Gastroesophageal sphincter (tissue), 4 donors: ENCODE measurements at regions not wholly inside any gene's neighbourhood (a gene's known extent, or its start where the extent isn't known, plus 50 kb on each side); places are given as distances from the start of the nearest gene placed in this dataset.
"Not testable (repeated sequence)": the region's sequence is repeated elsewhere in the genome, so short reads cannot be mapped to it uniquely, and the experiment has no call there.

Experiments
- ATAC-seq: fragments of 150-250 bp; one replicate; pipeline ENCODE4 v1.9.1; 2016; ENCODE audit warnings: mild to moderate bottlenecking, moderate library complexity
- H3K27ac ChIP-seq, 4 donors: fragments of 200-600 bp; sonication (generic) in 3 of 4; 1 replicate in 3 of 4; 2 replicates in 1 of 4; pipeline ENCODE4 v1.5.1; 2016 to 2019
- H3K27me3 ChIP-seq: fragments of 200-600 bp; sonication (generic); one replicate; pipeline ENCODE4 v1.5.1; 2019
- H3K36me3 ChIP-seq, 2 donors: fragments of 200-600 bp; sonication (generic); one replicate each; pipeline ENCODE4 v1.5.1; 2019; ENCODE audit warnings: control low read depth in 1 of 2
- H3K4me1 ChIP-seq, 3 donors: fragments of 200-600 bp; sonication (generic); 1 replicate in 2 of 3; 2 replicates in 1 of 3; pipeline ENCODE4 v1.5.1; 2016 to 2019; ENCODE audit warnings: control low read depth in 2 of 3
- H3K4me3 ChIP-seq, 2 donors: fragments of 200-600 bp; sonication (generic); one replicate each; pipeline ENCODE4 v1.5.1; 2019; ENCODE audit warnings: mild to moderate bottlenecking in 1 of 2, moderate library complexity in 1 of 2
- H3K9me3 ChIP-seq, 3 donors: fragments of 200-600 bp; sonication (generic); one replicate each; pipeline ENCODE4 v1.5.1; 2017 to 2019; ENCODE audit warnings: control low read depth in 2 of 3
- CTCF ChIP-seq, 4 experiments: fragments of 200-600 bp in 2 of 4; fragments of 450-650 bp in 2 of 4; sonication (generic) in 1 of 4; IDR thresholded peaks; one replicate each; pipeline ENCODE4 v1.5.1; 2017 to 2019; ENCODE audit warnings: antibody characterized with exemption in 4 of 4, mild to moderate bottlenecking in 2 of 4, moderate library complexity in 2 of 4
- EP300 ChIP-seq: sonication (generic); formaldehyde crosslinking; IDR thresholded peaks from one replicate; pipeline ENCODE4 v1.6.1; 2017; ENCODE audit warnings: antibody characterized with exemption, mild to moderate bottlenecking
- POLR2A ChIP-seq, 2 donors: fragments of 450-650 bp; IDR thresholded peaks; one replicate each; pipeline ENCODE4 v1.6.1; 2017; ENCODE audit warnings: antibody characterized with exemption in 2 of 2, mild to moderate bottlenecking in 2 of 2, moderate library complexity in 1 of 2
- POLR2AphosphoS5 ChIP-seq: sonication (generic); formaldehyde crosslinking; IDR thresholded peaks from one replicate; pipeline ENCODE4 v1.6.1; 2017; ENCODE audit warnings: antibody characterized with exemption
- whole genome bisulfite sequencing, 2 donors: methylation state at CpG; one replicate each; pipeline ENCODE4 v1.1.5; 2018; ENCODE audit warnings: low coverage in 1 of 2; 5-methylcytosine and 5-hydroxymethylcytosine counted together

GRCh38 chr16:35215287-35215686 lies 1755.9 kb downstream of the TP53TG3F start:
- TF ChIP-seq EP300 (no peak), POLR2AphosphoS5 (no peak), POLR2A (IDR thresholded peaks at IDR 0.05) (no peak), CTCF (IDR thresholded peaks at IDR 0.05) (no peak)
- no peak for ATAC-seq
- H3K9me3 ChIP-seq: peaks cover 0 to 4% (median 0%) of the 10 kb centered on the region in 3 donors
- no peaks in the 10 kb centered on the region for H3K36me3 ChIP-seq
- WGBS, 2 donors: 81 to 87% methylated on average over 3 of the region's 3 CpGs
- H3K4me1 ChIP-seq: no peaks in the 10 kb centered on the region
- no peak overlapping the region for H3K27ac ChIP-seq
- no peaks in the 10 kb centered on the region for H3K27me3 ChIP-seq
- no peak overlapping the region for H3K4me3 ChIP-seq

- not testable (repeated sequence) for H3K27me3 ChIP-seq, ATAC-seq, H3K4me3 ChIP-seq, H3K36me3 ChIP-seq, H3K9me3 ChIP-seq, H3K4me1 ChIP-seq, H3K27ac ChIP-seq
- 74 to 83% methylated on average over 1 to 4 of the region's 6 CpGs for WGBS, 2 donors
Measured at GRCh38 chr16:35216261-35216660, 1756.8 kb downstream of the TP53TG3F start.

GRCh38 chr16:35221482-35222185 lies 1762.2 kb downstream of the TP53TG3F start:
- ATAC-seq: no peak
- WGBS, 2 donors: 74 to 100% methylated on average over 1 to 18 of the region's 32 CpGs
- Histone ChIP-seq H3K27me3 (no peaks in the 10 kb centered on the region), H3K9me3 (peaks cover 0 to 9% (median 0%) of the 10 kb centered on the region in 3 donors), H3K4me1 (no peaks in the 10 kb centered on the region), H3K4me3 (no peak overlapping the region), H3K36me3 (no peaks in the 10 kb centered on the region), H3K27ac (no peak overlapping the region)
- TF ChIP-seq CTCF (IDR thresholded peaks at IDR 0.05): no peak
- TF ChIP-seq POLR2A (IDR thresholded peaks at IDR 0.05): no peak

GRCh38 chr16:35234679-35235078 lies 1775.3 kb downstream of the TP53TG3F start:
- Histone ChIP-seq H3K36me3 (no peaks in the 10 kb centered on the region), H3K27me3 (no peaks in the 10 kb centered on the region), H3K4me3 (no peak overlapping the region), H3K9me3 (peaks cover 0 to 7% (median 0%) of the 10 kb centered on the region in 3 donors), H3K27ac (no peak overlapping the region), H3K4me1 (no peaks in the 10 kb centered on the region)
- WGBS, 2 donors: 50 to 100% methylated on average over 1 of the region's 2 CpGs
- TF ChIP-seq POLR2AphosphoS5: no peak
- TF ChIP-seq EP300: no peak
- TF ChIP-seq CTCF (IDR thresholded peaks at IDR 0.05): no peak
- TF ChIP-seq POLR2A (IDR thresholded peaks at IDR 0.05): no peak
- ATAC-seq: no peak

- WGBS, 2 donors: 50 to 72% methylated on average over 2 to 3 of the region's 3 CpGs
- H3K4me3 ChIP-seq: no peak overlapping the region
- TF ChIP-seq EP300: no peak
- no peak for TF ChIP-seq POLR2AphosphoS5
- TF ChIP-seq POLR2A (IDR thresholded peaks at IDR 0.05): no peak
- no peak for TF ChIP-seq CTCF (IDR thresholded peaks at IDR 0.05)
- ATAC-seq: no peak
- peaks cover 0 to 7% (median 0%) of the 10 kb centered on the region in 3 donors for H3K9me3 ChIP-seq
- H3K27ac ChIP-seq: no peak overlapping the region
- no peaks in the 10 kb centered on the region for H3K4me1 ChIP-seq
- no peaks in the 10 kb centered on the region for H3K27me3 ChIP-seq
- H3K36me3 ChIP-seq: no peaks in the 10 kb centered on the region
Measured at GRCh38 chr16:35239561-35239960, 1780.1 kb downstream of the TP53TG3F start.
